Uterus (tissue), 2 donors: ENCODE measurements at regions not wholly inside any gene's neighbourhood (a gene's known extent, or its start where the extent isn't known, plus 50 kb on each side); places are given as distances from the start of the nearest gene placed in this dataset.

ENCODE experiments used
- CTCF ChIP-seq, 4 experiments: fragments of 200-600 bp in 2 of 4; fragments of 450-650 bp in 2 of 4; sonication (generic) in 2 of 4; IDR thresholded peaks; one replicate each; pipeline ENCODE4 v1.5.1; 2016 to 2019; ENCODE audit warnings: antibody characterized with exemption in 4 of 4, mild to moderate bottlenecking in 2 of 4, moderate library complexity in 1 of 4
- POLR2A ChIP-seq, 2 donors: fragments of 450-650 bp; IDR thresholded peaks; one replicate each; pipeline ENCODE4 v1.6.1; 2016; ENCODE audit warnings: antibody characterized with exemption in 2 of 2, mild to moderate bottlenecking in 1 of 2, moderate library complexity in 1 of 2

GRCh38 chr13:38582133-38582532 is 104.7 kb upstream of the FREM2 start:
- TF ChIP-seq CTCF (IDR thresholded peaks at IDR 0.05) (peak in 3 of 4 experiments; percentile 7 to 32 (median 24)), POLR2A (IDR thresholded peaks at IDR 0.05) (no peak)
